ENCODE measurements at regions not wholly inside any gene's neighbourhood (a gene's known extent, or its start where the extent isn't known, plus 50 kb on each side); places are given as distances from the start of the nearest gene placed in this dataset.
"Not testable (repeated sequence)": the region's sequence is repeated elsewhere in the genome, so short reads cannot be mapped to it uniquely, and the experiment has no call there.

DNA sequence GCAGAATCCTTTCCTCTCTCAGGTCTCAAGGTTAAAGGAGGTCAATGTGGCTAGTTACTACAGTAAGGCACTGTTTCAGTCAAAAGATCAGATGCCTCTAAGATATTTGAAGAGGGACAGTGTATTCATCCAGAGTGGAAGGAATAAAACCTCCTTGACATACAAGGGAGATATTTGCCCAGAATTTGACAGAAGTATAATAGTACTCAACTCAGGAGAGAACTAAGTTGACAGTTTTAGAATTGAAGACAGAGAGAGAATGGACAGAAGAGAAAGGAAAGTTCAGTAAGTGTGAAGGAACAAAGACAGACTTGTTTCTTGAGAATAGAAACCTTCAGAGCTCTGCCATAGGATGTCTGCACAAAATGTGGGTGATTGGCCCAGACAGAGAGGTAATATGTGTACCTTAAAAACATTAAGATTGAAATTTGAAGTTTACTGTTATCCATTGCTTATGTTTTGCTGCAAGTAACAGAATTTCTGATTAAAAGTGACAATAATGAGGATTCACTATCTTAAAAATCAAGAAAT is 507.1 kb downstream of the IGSF11 start:
- Histone ChIP-seq H3K4me2 (ENCODE audit: low read length, poor library complexity, severe bottlenecking) (no peak overlapping the region), H3K4me1 (ENCODE audit: control insufficient read depth, insufficient read depth, low read depth, low read length) (no peaks in the 10 kb centered on the region), H3K4ac (ENCODE audit: low read depth in 1 of 2, low read length in 2 of 2) (no peak overlapping the region), H2BK120ac (ENCODE audit: low read depth, low read length) (no peak overlapping the region), H3K14ac (ENCODE audit: low read length in 2 of 2) (no peak overlapping the region), H3K27ac (ENCODE audit: low read length, poor library complexity, severe bottlenecking) (no peak overlapping the region), H2AFZ (ENCODE audit: low read depth, low read length) (no peak overlapping the region), H3K79me1 (replicated peaks; ENCODE audit: low read length, poor library complexity, severe bottlenecking) (no peaks in the 10 kb centered on the region), H3K4me3 (ENCODE audit: insufficient read depth in 1 of 2, low read depth in 1 of 2, low read length in 2 of 2) (no peak overlapping the region), H2AK5ac (ENCODE audit: low read length, severe bottlenecking) (no peak overlapping the region), H3K27me3 (ENCODE audit: control insufficient read depth in 1 of 2, insufficient read depth in 1 of 2, low read length in 2 of 2) (no peaks in the 10 kb centered on the region), H3K9ac (ENCODE audit: low read length) (no peak overlapping the region), H3K36me3 (ENCODE audit: control insufficient read depth in 1 of 2, insufficient read depth in 2 of 2, low read depth in 1 of 2, low read length in 2 of 2) (no peaks in the 10 kb centered on the region), H3K23ac (ENCODE audit: low read length in 2 of 2) (no peak overlapping the region), H2BK5ac (ENCODE audit: low read depth, low read length, poor library complexity, severe bottlenecking) (no peak overlapping the region), H4K8ac (ENCODE audit: low read length) (no peak overlapping the region), H3K9me3 (ENCODE audit: control insufficient read depth, low read length) (no peaks in the 10 kb centered on the region), H2BK12ac (ENCODE audit: low read length in 2 of 2) (no peak overlapping the region), H2BK15ac (ENCODE audit: low read depth, poor library complexity, severe bottlenecking) (no peak overlapping the region), H4K91ac (ENCODE audit: low read length) (no peak overlapping the region), H3K18ac (ENCODE audit: low read depth in 1 of 2, low read length in 2 of 2) (no peak overlapping the region)
- no peak for DNase-seq

- no peak overlapping the region for H3K4me2 ChIP-seq (ENCODE audit: low read length, poor library complexity, severe bottlenecking)
- no peak overlapping the region for H3K18ac ChIP-seq (ENCODE audit: low read depth in 1 of 2, low read length in 2 of 2)
- H3K79me1 ChIP-seq (replicated peaks; ENCODE audit: low read length, poor library complexity, severe bottlenecking): no peaks in the 10 kb centered on the region
- no peaks in the 10 kb centered on the region for H3K9me3 ChIP-seq (ENCODE audit: control insufficient read depth, low read length)
- H4K91ac ChIP-seq (ENCODE audit: low read length): no peak overlapping the region
- H3K4ac ChIP-seq (ENCODE audit: low read depth in 1 of 2, low read length in 2 of 2): no peak overlapping the region
- no peak overlapping the region for H2BK120ac ChIP-seq (ENCODE audit: low read depth, low read length)
- H3K23ac ChIP-seq (ENCODE audit: low read length in 2 of 2): no peak overlapping the region
- H3K27me3 ChIP-seq (ENCODE audit: control insufficient read depth in 1 of 2, insufficient read depth in 1 of 2, low read length in 2 of 2): no peaks in the 10 kb centered on the region
- no peak overlapping the region for H3K14ac ChIP-seq (ENCODE audit: low read length in 2 of 2)
- no peak overlapping the region for H2BK12ac ChIP-seq (ENCODE audit: low read length in 2 of 2)
- no peak for DNase-seq
- H2BK5ac ChIP-seq (ENCODE audit: low read depth, low read length, poor library complexity, severe bottlenecking): no peak overlapping the region
- H3K4me3 ChIP-seq (ENCODE audit: insufficient read depth in 1 of 2, low read depth in 1 of 2, low read length in 2 of 2): no peak overlapping the region
- H2AFZ ChIP-seq (ENCODE audit: low read depth, low read length): no peak overlapping the region
- H3K4me1 ChIP-seq (ENCODE audit: control insufficient read depth, insufficient read depth, low read depth, low read length): no peaks in the 10 kb centered on the region
- WGBS: 50% methylated on average over 1 of the region's 2 CpGs
- no peak overlapping the region for H3K9ac ChIP-seq (ENCODE audit: low read length)
- no peaks in the 10 kb centered on the region for H3K36me3 ChIP-seq (ENCODE audit: control insufficient read depth in 1 of 2, insufficient read depth in 2 of 2, low read depth in 1 of 2, low read length in 2 of 2)
- no peak overlapping the region for H4K8ac ChIP-seq (ENCODE audit: low read length)
- no peak overlapping the region for H2AK5ac ChIP-seq (ENCODE audit: low read length, severe bottlenecking)
- no peak overlapping the region for H2BK15ac ChIP-seq (ENCODE audit: low read depth, poor library complexity, severe bottlenecking)
- no peak overlapping the region for H3K27ac ChIP-seq (ENCODE audit: low read length, poor library complexity, severe bottlenecking)
Observed at GRCh38 chr3:118529554-118529953, 505.1 kb downstream of the IGSF11 start.

DNA sequence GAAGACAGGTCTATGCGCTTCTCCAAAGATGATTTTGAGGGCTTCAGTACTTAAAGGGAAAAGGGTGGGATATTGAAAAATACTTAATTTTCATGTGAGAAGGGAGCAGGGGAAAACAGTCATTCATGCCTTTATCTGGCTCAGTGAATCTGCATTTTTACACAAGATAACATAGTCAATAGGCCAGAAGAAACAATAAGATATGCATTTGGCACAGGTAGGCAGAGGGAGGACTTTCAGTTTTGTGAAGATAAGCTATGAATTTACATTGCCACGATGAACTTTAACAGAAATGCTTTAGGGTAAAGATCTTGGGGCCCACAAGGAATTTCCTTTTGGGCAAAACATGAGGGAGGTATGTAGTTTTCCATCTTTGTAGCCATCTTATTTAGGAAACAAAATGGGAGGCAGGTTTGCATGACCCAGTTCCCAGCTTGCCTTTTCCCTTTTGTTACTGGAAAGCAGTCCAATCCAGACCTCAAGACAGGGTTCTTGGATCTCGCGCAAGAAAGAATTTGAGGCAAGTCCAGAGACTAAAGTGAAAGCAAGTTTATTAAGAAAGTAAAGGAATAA is 504.2 kb downstream of the IGSF11 start:
- Histone ChIP-seq H3K27ac (ENCODE audit: low read length, poor library complexity, severe bottlenecking) (no peak overlapping the region), H2AK5ac (ENCODE audit: low read length, severe bottlenecking) (no peak overlapping the region), H3K23ac (ENCODE audit: low read length in 2 of 2) (no peak overlapping the region), H2AFZ (ENCODE audit: low read depth, low read length) (no peak overlapping the region), H2BK120ac (ENCODE audit: low read depth, low read length) (no peak overlapping the region), H3K4me1 (ENCODE audit: control insufficient read depth, insufficient read depth, low read depth, low read length) (no peaks in the 10 kb centered on the region), H3K9me3 (ENCODE audit: control insufficient read depth, low read length) (peaks cover 3% of the 10 kb centered on the region), H3K4me3 (ENCODE audit: insufficient read depth in 1 of 2, low read depth in 1 of 2, low read length in 2 of 2) (no peak overlapping the region), H4K91ac (ENCODE audit: low read length) (no peak overlapping the region), H3K4ac (ENCODE audit: low read depth in 1 of 2, low read length in 2 of 2) (no peak overlapping the region), H3K36me3 (ENCODE audit: control insufficient read depth in 1 of 2, insufficient read depth in 2 of 2, low read depth in 1 of 2, low read length in 2 of 2) (no peaks in the 10 kb centered on the region), H2BK15ac (ENCODE audit: low read depth, poor library complexity, severe bottlenecking) (no peak overlapping the region), H3K9ac (ENCODE audit: low read length) (no peak overlapping the region), H3K4me2 (ENCODE audit: low read length, poor library complexity, severe bottlenecking) (no peak overlapping the region), H4K8ac (ENCODE audit: low read length) (no peak overlapping the region), H2BK5ac (ENCODE audit: low read depth, low read length, poor library complexity, severe bottlenecking) (no peak overlapping the region), H2BK12ac (ENCODE audit: low read length in 2 of 2) (no peak overlapping the region), H3K27me3 (ENCODE audit: control insufficient read depth in 1 of 2, insufficient read depth in 1 of 2, low read length in 2 of 2) (no peaks in the 10 kb centered on the region), H3K79me1 (replicated peaks; ENCODE audit: low read length, poor library complexity, severe bottlenecking) (no peaks in the 10 kb centered on the region), H3K18ac (ENCODE audit: low read depth in 1 of 2, low read length in 2 of 2) (no peak overlapping the region), H3K14ac (ENCODE audit: low read length in 2 of 2) (no peak overlapping the region)
- no peak for DNase-seq
- WGBS: 88% methylated on average over 4 of the region's 4 CpGs

DNA sequence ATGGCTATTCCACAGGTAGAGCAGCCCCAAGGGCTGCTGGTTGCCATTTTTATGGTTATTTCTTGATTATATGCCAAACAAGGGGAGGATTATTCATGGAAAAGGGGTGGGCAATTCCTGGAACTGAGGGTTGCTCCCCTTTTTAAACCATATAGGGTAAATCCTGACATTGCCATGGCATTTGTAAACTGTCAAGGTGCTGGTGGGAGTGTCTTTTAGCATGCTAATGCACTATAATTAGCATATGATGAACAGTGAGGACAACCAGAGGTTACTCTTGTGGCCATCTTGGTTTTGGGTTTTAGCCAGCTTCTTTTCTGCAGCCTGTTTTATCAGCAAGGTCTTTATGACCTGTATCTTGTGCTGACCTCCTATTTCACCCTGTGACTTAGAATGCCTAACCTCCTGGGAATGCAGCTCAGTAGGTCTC is 503.7 kb downstream of the IGSF11 start:
- H2AFZ ChIP-seq (ENCODE audit: low read depth, low read length); H3K79me1 ChIP-seq (replicated peaks; ENCODE audit: low read length, poor library complexity, severe bottlenecking); H3K14ac ChIP-seq (ENCODE audit: low read length in 2 of 2); H3K4me1 ChIP-seq (ENCODE audit: control insufficient read depth, insufficient read depth, low read depth, low read length); DNase-seq; H2BK5ac ChIP-seq (ENCODE audit: low read depth, low read length, poor library complexity, severe bottlenecking); H3K27me3 ChIP-seq (ENCODE audit: control insufficient read depth in 1 of 2, insufficient read depth in 1 of 2, low read length in 2 of 2); H3K4ac ChIP-seq (ENCODE audit: low read depth in 1 of 2, low read length in 2 of 2); H4K8ac ChIP-seq (ENCODE audit: low read length); H3K27ac ChIP-seq (ENCODE audit: low read length, poor library complexity, severe bottlenecking); H3K36me3 ChIP-seq (ENCODE audit: control insufficient read depth in 1 of 2, insufficient read depth in 2 of 2, low read depth in 1 of 2, low read length in 2 of 2); H2BK12ac ChIP-seq (ENCODE audit: low read length in 2 of 2); H2AK5ac ChIP-seq (ENCODE audit: low read length, severe bottlenecking); H3K9ac ChIP-seq (ENCODE audit: low read length); H2BK120ac ChIP-seq (ENCODE audit: low read depth, low read length); H3K4me2 ChIP-seq (ENCODE audit: low read length, poor library complexity, severe bottlenecking); H3K4me3 ChIP-seq (ENCODE audit: insufficient read depth in 1 of 2, low read depth in 1 of 2, low read length in 2 of 2); H2BK15ac ChIP-seq (ENCODE audit: low read depth, poor library complexity, severe bottlenecking); H3K9me3 ChIP-seq (ENCODE audit: control insufficient read depth, low read length); H4K91ac ChIP-seq (ENCODE audit: low read length); H3K18ac ChIP-seq (ENCODE audit: low read depth in 1 of 2, low read length in 2 of 2); H3K23ac ChIP-seq (ENCODE audit: low read length in 2 of 2): not testable (repeated sequence)

Data from mesenchymal stem cell (in vitro differentiated cells and primary cell).